Ascending aorta (tissue), 2 donors: ENCODE measurements at regions not wholly inside any gene's neighbourhood (a gene's known extent, or its start where the extent isn't known, plus 50 kb on each side); places are given as distances from the start of the nearest gene placed in this dataset.

Source experiments
- DNase-seq, 2 donors: peaks; one replicate each; pipeline ENCODE4 v3.0.0-alpha.2; 2019; ENCODE audit warnings: low spot score in 2 of 2
- H3K27ac ChIP-seq, 2 donors: fragments of 200-600 bp; sonication (generic); one replicate each; pipeline ENCODE4 v1.5.1; 2016 to 2017; ENCODE audit warnings: mild to moderate bottlenecking in 1 of 2
- H3K27me3 ChIP-seq: fragments of 200-600 bp; sonication (generic); one replicate; pipeline ENCODE4 v1.5.1; 2017
- H3K36me3 ChIP-seq, 2 donors: fragments of 200-600 bp; sonication (generic); one replicate each; pipeline ENCODE4 v1.5.1; 2016
- H3K4me1 ChIP-seq, 2 donors: fragments of 200-600 bp; sonication (generic); one replicate each; pipeline ENCODE4 v1.5.1; 2016 to 2017; ENCODE audit warnings: mild to moderate bottlenecking in 1 of 2
- H3K4me3 ChIP-seq, 2 donors: fragments of 200-600 bp; sonication (generic); one replicate each; pipeline ENCODE4 v1.5.1; 2016 to 2017; ENCODE audit warnings: mild to moderate bottlenecking in 1 of 2
- H3K9me3 ChIP-seq, 2 donors: fragments of 200-600 bp; sonication (generic); one replicate each; pipeline ENCODE4 v1.5.1; 2016
- CTCF ChIP-seq, 3 experiments: fragments of 200-600 bp in 2 of 3; fragments of 450-650 bp in 1 of 3; sonication (generic) in 2 of 3; IDR thresholded peaks; one replicate each; pipeline ENCODE4 v1.5.1; 2016 to 2019; ENCODE audit warnings: antibody characterized with exemption in 3 of 3, mild to moderate bottlenecking in 1 of 3, moderate library complexity in 1 of 3
- intact Hi-C: fragments of 100-400 bp; cut with DNase I; formaldehyde crosslinking; loops from one replicate; pipeline ENCODE4 v1.15.1; 2023

GRCh38 chrX:39616098-39616729, 481.5 kb downstream of the BCOR start:
- TF ChIP-seq CTCF (IDR thresholded peaks at IDR 0.05) = no peak
- H3K36me3 ChIP-seq = no peaks in the 10 kb centered on the region
- no peak overlapping the region for H3K27ac ChIP-seq
- DNase-seq = no peak
- H3K4me3 ChIP-seq = no peak overlapping the region
- no peaks in the 10 kb centered on the region for H3K9me3 ChIP-seq
- H3K27me3 ChIP-seq = no peaks in the 10 kb centered on the region
- intact Hi-C loops = no loop called here
- H3K4me1 ChIP-seq = peaks cover 0 to 5% of the 10 kb centered on the region in 2 donors

GRCh38 chrX:39616731-39617130, 481.0 kb downstream of the BCOR start:
- H3K9me3 ChIP-seq = no peaks in the 10 kb centered on the region
- H3K4me3 ChIP-seq = no peak overlapping the region
- H3K27me3 ChIP-seq = no peaks in the 10 kb centered on the region
- no peaks in the 10 kb centered on the region for H3K36me3 ChIP-seq
- TF ChIP-seq CTCF (IDR thresholded peaks at IDR 0.05) = no peak
- peaks cover 0 to 5% of the 10 kb centered on the region in 2 donors for H3K4me1 ChIP-seq
- DNase-seq = no peak
- no peak overlapping the region for H3K27ac ChIP-seq
- intact Hi-C loops = no loop called here

- Histone ChIP-seq H3K9me3 (no peaks in the 10 kb centered on the region), H3K4me3 (no peak overlapping the region), H3K27ac (no peak overlapping the region), H3K27me3 (no peaks in the 10 kb centered on the region), H3K36me3 (no peaks in the 10 kb centered on the region), H3K4me1 (peaks cover 0 to 5% of the 10 kb centered on the region in 2 donors)
- DNase-seq = no peak
- no peak for TF ChIP-seq CTCF (IDR thresholded peaks at IDR 0.05)
- intact Hi-C loops = no loop called here
Observed at GRCh38 chrX:39618178-39618577, 479.6 kb downstream of the BCOR start.

- H3K27ac ChIP-seq = no peak overlapping the region
- H3K4me3 ChIP-seq = no peak overlapping the region
- H3K4me1 ChIP-seq = peaks cover 0 to 2% of the 10 kb centered on the region in 2 donors
- intact Hi-C loops = no loop called here
- no peaks in the 10 kb centered on the region for H3K27me3 ChIP-seq
- H3K36me3 ChIP-seq = no peaks in the 10 kb centered on the region
- DNase-seq = no peak
- TF ChIP-seq CTCF (IDR thresholded peaks at IDR 0.05) = no peak
- H3K9me3 ChIP-seq = peaks cover 0 to 6% of the 10 kb centered on the region in 2 donors
Observed at GRCh38 chrX:39619182-39620009, 478.4 kb downstream of the BCOR start.

- DNase-seq = no peak
- H3K4me3 ChIP-seq = no peak overlapping the region
- H3K9me3 ChIP-seq = peaks cover 0 to 6% of the 10 kb centered on the region in 2 donors
- intact Hi-C loops = no loop called here
- no peaks in the 10 kb centered on the region for H3K4me1 ChIP-seq
- no peak for TF ChIP-seq CTCF (IDR thresholded peaks at IDR 0.05)
- no peaks in the 10 kb centered on the region for H3K27me3 ChIP-seq
- no peaks in the 10 kb centered on the region for H3K36me3 ChIP-seq
- H3K27ac ChIP-seq = no peak overlapping the region
Observed at GRCh38 chrX:39624166-39624565, 473.6 kb downstream of the BCOR start.
